ENCODE measurements at regions not wholly inside any gene's neighbourhood (a gene's known extent, or its start where the extent isn't known, plus 50 kb on each side); places are given as distances from the start of the nearest gene placed in this dataset.
A peak's percentile ranks its signal among the peaks of the same experiment; 100 is the strongest.
"Not testable (repeated sequence)": the region's sequence is repeated elsewhere in the genome, so short reads cannot be mapped to it uniquely, and the experiment has no call there.

- DNase-seq (ENCODE audit: low read depth), result no peak
These were observed 144.8 kb upstream of the PIK3R1 start for GRCh38 chr5:68070591-68071281.

- no peak for DNase-seq (ENCODE audit: low read depth)
These were observed 147.5 kb upstream of the PIK3R1 start for GRCh38 chr5:68067976-68068603.

GRCh38 chr5:68067291-68067690 is 148.3 kb upstream of the PIK3R1 start:
- DNase-seq (ENCODE audit: low read depth), result no peak

- DNase-seq (ENCODE audit: low read depth), result no peak
These were observed 149.1 kb upstream of the PIK3R1 start for GRCh38 chr5:68066277-68066955.

- not testable (repeated sequence) for DNase-seq (ENCODE audit: low read depth)
These were observed 150.2 kb upstream of the PIK3R1 start for GRCh38 chr5:68065321-68065720.

- no peak for DNase-seq (ENCODE audit: low read depth)
These were observed 155.2 kb upstream of the PIK3R1 start for GRCh38 chr5:68060382-68060781.

GRCh38 chr5:68057191-68057590 is 158.4 kb upstream of the PIK3R1 start:
- DNase-seq (ENCODE audit: low read depth), result no peak

- DNase-seq (ENCODE audit: low read depth), result no peak
These were observed 159.9 kb upstream of the PIK3R1 start for GRCh38 chr5:68055686-68056085.

- DNase-seq (ENCODE audit: low read depth), result no peak
These were observed 160.9 kb upstream of the PIK3R1 start for GRCh38 chr5:68054638-68055037.

- peak; percentile 9 for DNase-seq (ENCODE audit: low read depth)
These were observed 162.4 kb upstream of the PIK3R1 start for GRCh38 chr5:68053202-68053601.

GRCh38 chr5:68049053-68049713 is 166.4 kb upstream of the PIK3R1 start:
- no peak for DNase-seq (ENCODE audit: low read depth)

GRCh38 chr5:68048516-68048915 is 167.0 kb upstream of the PIK3R1 start:
- no peak for DNase-seq (ENCODE audit: low read depth)

- not testable (repeated sequence) for DNase-seq (ENCODE audit: low read depth)
These were observed 167.5 kb upstream of the PIK3R1 start for GRCh38 chr5:68048054-68048453.

GRCh38 chr5:68047035-68047434 is 168.5 kb upstream of the PIK3R1 start:
- peak; percentile 57 for DNase-seq (ENCODE audit: low read depth)

GRCh38 chr5:68046445-68046844 is 169.1 kb upstream of the PIK3R1 start:
- DNase-seq (ENCODE audit: low read depth), result peak; percentile 96

GRCh38 chr5:68041293-68041692 is 174.3 kb upstream of the PIK3R1 start:
- DNase-seq (ENCODE audit: low read depth), result no peak

GRCh38 chr5:68037546-68037945 is 178.0 kb upstream of the PIK3R1 start:
- DNase-seq (ENCODE audit: low read depth), result peak; percentile 4

- DNase-seq (ENCODE audit: low read depth), result no peak
These were observed 181.5 kb upstream of the PIK3R1 start for GRCh38 chr5:68033961-68034571.

- DNase-seq (ENCODE audit: low read depth), result no peak
These were observed 182.5 kb upstream of the PIK3R1 start for GRCh38 chr5:68033029-68033428.

- no peak for DNase-seq (ENCODE audit: low read depth)
These were observed 183.3 kb upstream of the PIK3R1 start for GRCh38 chr5:68032216-68032762.

GRCh38 chr5:68028131-68028727 is 187.3 kb upstream of the PIK3R1 start:
- no peak for DNase-seq (ENCODE audit: low read depth)
